OCI-LY3 (cell line): ENCODE measurements at regions not wholly inside any gene's neighbourhood (a gene's known extent, or its start where the extent isn't known, plus 50 kb on each side); places are given as distances from the start of the nearest gene placed in this dataset.

Experiments used
- EZH2phosphoT487 ChIP-seq: fragments of 200-600 bp; shearing (Covaris generic); IDR thresholded peaks from 2 replicates; pipeline ENCODE4 v1.6.1; 2018; ENCODE audit warnings: antibody characterized with exemption, mixed run types, low read depth
- TF ChIP-seq, protein P1 (sequence below): fragments of 200-600, 300-600 bp; sonication (generic); IDR thresholded peaks from 2 replicates; pipeline ENCODE4 v1.5.1; 2014; ENCODE audit warnings: antibody characterized with exemption, low read length, low read depth

DNA sequence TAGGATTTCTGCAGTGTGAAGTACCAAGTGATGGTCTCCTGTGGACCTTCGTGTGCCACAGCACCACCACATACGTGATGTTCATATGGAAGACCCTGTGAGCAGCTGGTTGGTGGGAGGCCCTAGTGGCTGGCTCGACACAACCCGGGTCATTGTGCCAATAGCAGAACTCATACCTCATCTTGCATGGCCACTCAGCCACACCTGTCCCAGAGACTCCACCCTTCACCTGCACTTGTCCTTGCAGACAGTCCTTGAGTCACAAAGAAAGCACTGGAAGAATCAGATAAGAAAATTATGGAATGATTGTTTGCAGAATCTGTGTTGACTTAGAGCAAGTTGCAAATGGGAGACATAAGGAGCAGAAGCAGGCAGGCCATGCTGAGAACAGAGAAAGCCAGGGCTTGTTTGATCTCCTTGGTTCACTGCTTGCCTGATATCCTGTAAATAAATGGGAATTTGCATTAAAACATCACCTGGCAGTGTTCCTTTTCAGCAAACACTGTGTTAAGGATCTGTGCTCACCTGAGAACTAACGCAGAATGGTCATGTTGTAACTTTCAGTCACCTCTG, 307.7 kb downstream of the SIPA1L2 start:
- TF ChIP-seq, protein P1, sequence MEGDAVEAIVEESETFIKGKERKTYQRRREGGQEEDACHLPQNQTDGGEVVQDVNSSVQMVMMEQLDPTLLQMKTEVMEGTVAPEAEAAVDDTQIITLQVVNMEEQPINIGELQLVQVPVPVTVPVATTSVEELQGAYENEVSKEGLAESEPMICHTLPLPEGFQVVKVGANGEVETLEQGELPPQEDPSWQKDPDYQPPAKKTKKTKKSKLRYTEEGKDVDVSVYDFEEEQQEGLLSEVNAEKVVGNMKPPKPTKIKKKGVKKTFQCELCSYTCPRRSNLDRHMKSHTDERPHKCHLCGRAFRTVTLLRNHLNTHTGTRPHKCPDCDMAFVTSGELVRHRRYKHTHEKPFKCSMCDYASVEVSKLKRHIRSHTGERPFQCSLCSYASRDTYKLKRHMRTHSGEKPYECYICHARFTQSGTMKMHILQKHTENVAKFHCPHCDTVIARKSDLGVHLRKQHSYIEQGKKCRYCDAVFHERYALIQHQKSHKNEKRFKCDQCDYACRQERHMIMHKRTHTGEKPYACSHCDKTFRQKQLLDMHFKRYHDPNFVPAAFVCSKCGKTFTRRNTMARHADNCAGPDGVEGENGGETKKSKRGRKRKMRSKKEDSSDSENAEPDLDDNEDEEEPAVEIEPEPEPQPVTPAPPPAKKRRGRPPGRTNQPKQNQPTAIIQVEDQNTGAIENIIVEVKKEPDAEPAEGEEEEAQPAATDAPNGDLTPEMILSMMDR: no peak
- no peak for TF ChIP-seq EZH2phosphoT487
